Stomach (tissue), 4 donors: ENCODE measurements at regions not wholly inside any gene's neighbourhood (a gene's known extent, or its start where the extent isn't known, plus 50 kb on each side); places are given as distances from the start of the nearest gene placed in this dataset.

Experiments used
- POLR2A ChIP-seq, 4 donors: fragments of 450-650 bp; IDR thresholded peaks; one replicate each; pipeline ENCODE4 v1.6.1; 2016; ENCODE audit warnings: antibody characterized with exemption in 4 of 4, control low read depth in 2 of 4, mild to moderate bottlenecking in 1 of 4, moderate library complexity in 1 of 4
- TF ChIP-seq, protein P1 (sequence below), 7 experiments: fragments of 450-650 bp in 4 of 7; fragments of 200-600 bp in 3 of 7; sonication (generic) in 3 of 7; IDR thresholded peaks; one replicate each; pipeline ENCODE4 v1.5.1; 2016 to 2019; ENCODE audit warnings: antibody characterized with exemption in 7 of 7, control low read depth in 2 of 7, mild to moderate bottlenecking in 1 of 7

DNA sequence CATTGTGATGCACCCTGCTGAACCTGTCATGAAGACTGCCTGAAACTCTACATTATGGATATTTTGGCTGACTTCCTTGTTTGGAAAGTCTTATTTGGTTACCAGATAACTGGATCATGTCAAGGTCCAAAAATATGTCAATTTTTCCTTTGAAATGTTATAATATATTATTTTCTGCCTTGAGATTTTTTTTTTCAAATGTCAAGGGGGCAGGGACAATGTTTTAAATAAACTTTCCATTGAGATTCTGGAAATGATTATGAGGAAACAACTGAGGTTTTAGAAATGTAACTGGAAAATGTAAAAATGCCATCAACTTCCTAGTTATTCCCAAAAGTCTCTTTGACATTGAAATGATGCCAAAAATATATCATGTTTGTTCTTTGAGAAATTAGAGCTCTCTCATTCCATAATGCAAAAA, 117.0 kb downstream of the RFC3 start:
- TF ChIP-seq, protein P1, sequence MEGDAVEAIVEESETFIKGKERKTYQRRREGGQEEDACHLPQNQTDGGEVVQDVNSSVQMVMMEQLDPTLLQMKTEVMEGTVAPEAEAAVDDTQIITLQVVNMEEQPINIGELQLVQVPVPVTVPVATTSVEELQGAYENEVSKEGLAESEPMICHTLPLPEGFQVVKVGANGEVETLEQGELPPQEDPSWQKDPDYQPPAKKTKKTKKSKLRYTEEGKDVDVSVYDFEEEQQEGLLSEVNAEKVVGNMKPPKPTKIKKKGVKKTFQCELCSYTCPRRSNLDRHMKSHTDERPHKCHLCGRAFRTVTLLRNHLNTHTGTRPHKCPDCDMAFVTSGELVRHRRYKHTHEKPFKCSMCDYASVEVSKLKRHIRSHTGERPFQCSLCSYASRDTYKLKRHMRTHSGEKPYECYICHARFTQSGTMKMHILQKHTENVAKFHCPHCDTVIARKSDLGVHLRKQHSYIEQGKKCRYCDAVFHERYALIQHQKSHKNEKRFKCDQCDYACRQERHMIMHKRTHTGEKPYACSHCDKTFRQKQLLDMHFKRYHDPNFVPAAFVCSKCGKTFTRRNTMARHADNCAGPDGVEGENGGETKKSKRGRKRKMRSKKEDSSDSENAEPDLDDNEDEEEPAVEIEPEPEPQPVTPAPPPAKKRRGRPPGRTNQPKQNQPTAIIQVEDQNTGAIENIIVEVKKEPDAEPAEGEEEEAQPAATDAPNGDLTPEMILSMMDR (IDR thresholded peaks at IDR 0.05): no peak
- no peak for TF ChIP-seq POLR2A (IDR thresholded peaks at IDR 0.05)
